ENCODE measurements at regions not wholly inside any gene's neighbourhood (a gene's known extent, or its start where the extent isn't known, plus 50 kb on each side); places are given as distances from the start of the nearest gene placed in this dataset.

DNA sequence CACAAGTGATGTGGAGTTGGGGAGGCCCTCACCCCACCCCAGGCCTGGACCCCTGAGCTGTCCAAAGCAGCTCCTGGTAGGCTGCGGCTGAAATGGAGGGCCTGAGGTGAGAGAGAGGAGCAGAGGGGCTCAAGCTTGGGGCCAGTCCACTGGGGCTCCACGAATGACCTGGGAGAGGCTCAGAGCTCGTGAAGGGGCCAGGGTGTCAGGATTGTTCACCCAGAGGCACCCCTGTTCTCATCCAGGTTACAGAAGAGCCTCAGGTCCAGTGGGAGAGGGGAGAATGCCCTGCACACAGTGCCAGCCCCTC lies 102.2 kb upstream of the RET start:
- no peak for DNase-seq (ENCODE audit: low read depth)
- TF ChIP-seq, protein P1, sequence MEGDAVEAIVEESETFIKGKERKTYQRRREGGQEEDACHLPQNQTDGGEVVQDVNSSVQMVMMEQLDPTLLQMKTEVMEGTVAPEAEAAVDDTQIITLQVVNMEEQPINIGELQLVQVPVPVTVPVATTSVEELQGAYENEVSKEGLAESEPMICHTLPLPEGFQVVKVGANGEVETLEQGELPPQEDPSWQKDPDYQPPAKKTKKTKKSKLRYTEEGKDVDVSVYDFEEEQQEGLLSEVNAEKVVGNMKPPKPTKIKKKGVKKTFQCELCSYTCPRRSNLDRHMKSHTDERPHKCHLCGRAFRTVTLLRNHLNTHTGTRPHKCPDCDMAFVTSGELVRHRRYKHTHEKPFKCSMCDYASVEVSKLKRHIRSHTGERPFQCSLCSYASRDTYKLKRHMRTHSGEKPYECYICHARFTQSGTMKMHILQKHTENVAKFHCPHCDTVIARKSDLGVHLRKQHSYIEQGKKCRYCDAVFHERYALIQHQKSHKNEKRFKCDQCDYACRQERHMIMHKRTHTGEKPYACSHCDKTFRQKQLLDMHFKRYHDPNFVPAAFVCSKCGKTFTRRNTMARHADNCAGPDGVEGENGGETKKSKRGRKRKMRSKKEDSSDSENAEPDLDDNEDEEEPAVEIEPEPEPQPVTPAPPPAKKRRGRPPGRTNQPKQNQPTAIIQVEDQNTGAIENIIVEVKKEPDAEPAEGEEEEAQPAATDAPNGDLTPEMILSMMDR (IDR thresholded peaks at IDR 0.05; ENCODE audit: insufficient read depth, low read length): no peak
- no peak overlapping the region for H3K4me3 ChIP-seq (ENCODE audit: low read depth, low read length)

DNA sequence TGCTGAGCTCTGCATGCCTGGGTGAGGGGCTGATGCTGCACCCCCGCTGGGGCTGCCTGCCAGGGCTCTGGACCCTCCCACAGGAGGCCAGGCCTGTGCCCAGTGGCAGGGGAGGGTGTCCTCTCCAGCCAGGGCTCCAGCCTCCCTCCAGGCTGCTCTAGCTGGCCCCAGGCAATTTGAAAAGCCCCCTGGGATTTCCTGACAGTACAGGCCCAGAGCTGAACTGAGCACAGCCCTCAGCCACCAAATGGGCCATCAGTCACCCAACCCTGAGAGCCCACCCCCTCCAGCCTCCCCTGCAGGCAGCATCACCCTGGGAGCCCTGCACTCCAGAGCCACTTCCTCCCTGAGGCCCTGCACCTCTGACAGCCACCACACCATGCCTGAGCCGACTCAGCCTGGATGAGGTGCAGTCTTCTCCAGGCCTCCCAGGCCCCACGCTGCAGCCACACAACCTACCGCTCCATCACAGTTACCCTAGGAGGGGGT lies 101.8 kb upstream of the RET start:
- no peak overlapping the region for H3K4me3 ChIP-seq (ENCODE audit: low read depth, low read length)
- DNase-seq (ENCODE audit: low read depth): no peak
- TF ChIP-seq, protein P1 (IDR thresholded peaks at IDR 0.05; ENCODE audit: insufficient read depth, low read length): no peak

DNA sequence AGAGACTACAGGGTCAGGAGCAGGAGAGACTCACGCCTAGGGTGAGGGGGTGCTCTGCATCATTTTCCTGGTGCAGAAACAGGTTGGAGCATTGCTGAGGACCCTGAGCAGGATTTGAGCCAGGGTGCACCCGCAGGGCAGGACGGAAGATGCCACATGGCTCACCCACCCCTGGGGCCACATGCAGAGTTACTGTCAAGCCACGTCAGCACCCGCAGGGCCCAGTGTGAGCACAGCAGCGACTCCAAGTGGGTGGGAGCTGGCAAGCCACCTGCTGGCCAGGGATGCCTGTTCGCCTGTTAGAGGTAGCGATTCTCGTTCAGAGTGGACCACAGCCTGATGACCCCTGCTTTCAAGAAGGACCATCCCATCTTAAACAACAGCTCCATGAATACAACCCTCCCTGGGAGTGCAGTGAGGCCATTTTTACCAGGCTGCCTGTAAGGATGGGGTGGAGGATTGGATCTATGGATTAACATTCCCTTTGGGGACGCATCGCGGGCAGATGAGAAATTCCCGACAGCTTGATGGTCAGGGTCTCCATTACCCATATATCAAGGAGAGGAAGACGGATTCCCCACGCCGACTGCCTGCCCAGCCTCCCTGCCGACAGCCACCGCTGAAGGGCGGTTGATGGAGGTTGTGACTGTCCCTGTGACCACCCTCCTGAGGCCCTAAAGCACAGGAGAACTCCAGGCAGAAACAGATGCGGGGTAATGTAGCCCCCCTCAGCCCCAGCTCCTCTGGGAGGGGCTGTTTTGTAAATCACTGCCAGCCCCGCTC lies 101.1 kb upstream of the RET start:
- TF ChIP-seq, protein P1 (IDR thresholded peaks at IDR 0.05; ENCODE audit: insufficient read depth, low read length): no peak
- DNase-seq (ENCODE audit: low read depth): no peak
- no peak overlapping the region for H3K4me3 ChIP-seq (ENCODE audit: low read depth, low read length)

DNA sequence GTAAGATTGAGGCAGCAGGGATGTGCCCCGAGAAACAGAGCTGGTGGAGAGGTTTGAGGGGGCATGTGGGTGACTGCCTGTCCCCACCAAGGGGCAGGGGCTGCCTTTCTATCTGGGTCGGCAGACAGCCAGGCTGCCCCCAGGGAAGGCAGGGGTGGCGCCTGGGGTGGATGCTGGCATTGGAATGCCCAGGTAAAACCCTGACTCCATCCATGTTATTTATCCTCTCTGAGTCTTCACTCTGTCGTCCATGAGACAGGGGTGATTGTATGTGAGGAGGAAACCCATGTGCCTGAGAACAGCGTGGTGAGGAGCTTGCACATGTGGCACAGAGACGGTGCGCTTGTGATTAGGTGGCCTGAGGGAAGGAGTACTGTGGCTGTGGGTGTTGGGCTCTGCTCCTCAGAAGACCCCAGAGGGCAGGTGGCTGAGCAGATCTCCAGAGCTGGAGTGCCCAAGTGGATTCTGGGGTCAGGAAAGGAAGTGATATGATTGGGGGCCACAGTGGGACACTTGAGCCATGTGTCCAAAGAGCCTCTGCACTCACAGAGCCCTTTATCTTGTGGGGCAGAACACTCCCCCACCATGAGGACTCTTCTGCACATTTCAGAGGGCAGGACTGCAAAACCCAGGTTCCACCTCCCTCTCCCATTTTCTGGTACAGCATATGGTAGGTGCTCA lies 100.4 kb upstream of the RET start:
- no peak overlapping the region for H3K4me3 ChIP-seq (ENCODE audit: low read depth, low read length)
- DNase-seq (ENCODE audit: low read depth): no peak
- TF ChIP-seq, protein P1 (IDR thresholded peaks at IDR 0.05; ENCODE audit: insufficient read depth, low read length): no peak

DNA sequence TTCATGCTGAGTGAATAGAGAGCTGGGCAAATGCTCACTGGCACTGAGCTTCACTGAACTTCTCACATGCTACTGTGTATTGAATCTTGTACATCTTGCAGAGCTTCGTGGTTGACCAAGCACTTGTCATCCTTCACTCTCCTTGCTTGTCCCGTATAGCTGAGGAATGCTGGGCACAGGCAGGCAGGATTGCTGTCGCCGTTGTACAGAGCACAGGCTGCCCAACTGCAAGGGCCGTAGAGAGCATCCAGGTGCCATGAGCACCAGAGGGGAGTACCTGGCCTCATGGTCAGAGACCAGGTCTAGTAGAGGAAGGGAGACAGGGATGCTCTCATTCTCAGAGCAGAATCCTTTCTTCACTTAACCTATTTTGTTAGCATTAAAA lies 99.8 kb upstream of the RET start:
- TF ChIP-seq, protein P1 (IDR thresholded peaks at IDR 0.05; ENCODE audit: insufficient read depth, low read length): no peak
- H3K4me3 ChIP-seq (ENCODE audit: low read depth, low read length): no peak overlapping the region
- DNase-seq (ENCODE audit: low read depth): no peak

DNA sequence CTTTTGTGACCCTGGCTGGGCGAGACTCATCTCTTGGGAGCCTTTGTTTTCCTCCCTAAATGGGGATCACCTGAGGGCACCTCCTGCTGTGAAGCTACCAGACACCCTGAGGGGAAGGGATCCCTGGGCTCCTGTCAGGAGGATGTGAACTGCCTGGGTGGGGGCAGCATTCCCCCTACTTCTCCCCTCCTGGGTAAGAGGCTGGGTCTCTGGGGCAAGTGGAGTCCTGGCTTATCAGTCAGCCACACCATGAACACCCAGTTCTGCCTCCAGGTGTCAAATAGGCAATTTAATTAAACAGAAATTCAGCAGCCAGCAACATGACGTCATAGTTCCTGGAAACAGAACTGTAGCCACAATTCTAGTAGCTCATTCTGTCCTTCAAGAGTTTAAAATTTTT lies 97.7 kb upstream of the RET start:
- no peak for DNase-seq (ENCODE audit: low read depth)
- TF ChIP-seq, protein P1 (IDR thresholded peaks at IDR 0.05; ENCODE audit: insufficient read depth, low read length): no peak

More for the DNA sequence above, 97.7 kb upstream of the RET start:
- H3K4me3 ChIP-seq (ENCODE audit: low read depth, low read length): no peak overlapping the region
